Neural progenitor cell (in vitro differentiated cells): ENCODE measurements at regions not wholly inside any gene's neighbourhood (a gene's known extent, or its start where the extent isn't known, plus 50 kb on each side); places are given as distances from the start of the nearest gene placed in this dataset.

Experiments used
- CTCF ChIP-seq: fragments of 200-600 bp; sonication (generic); IDR thresholded peaks from 2 replicates; pipeline ENCODE4 v1.5.1; 2017; ENCODE audit warnings: antibody characterized with exemption, mild to moderate bottlenecking
- EZH2phosphoT487 ChIP-seq: fragments of 200-600 bp; sonication (generic); IDR thresholded peaks from 2 replicates; pipeline ENCODE4 v1.6.1; 2017; ENCODE audit warnings: antibody characterized with exemption

- TF ChIP-seq CTCF, result no peak
- no peak for TF ChIP-seq EZH2phosphoT487
Observed at GRCh38 chrX:22730542-22730941, 269.2 kb upstream of the DDX53 start.
